GM12878 (cell line): ENCODE measurements at regions not wholly inside any gene's neighbourhood (a gene's known extent, or its start where the extent isn't known, plus 50 kb on each side); places are given as distances from the start of the nearest gene placed in this dataset.

Source experiments
- BRCA1 ChIP-seq: IDR thresholded peaks from 2 replicates; pipeline ENCODE4 v1.6.1; 2011; ENCODE audit warnings: low read depth, low read length, improper control_type of control experiment
- EZH2 ChIP-seq: IDR thresholded peaks from 2 replicates; pipeline ENCODE4 v1.6.1; 2012; ENCODE audit warnings: low read depth, mild to moderate bottlenecking, control low read depth, inconsistent platforms, low read length, borderline replicate concordance; ENCODE audit not compliant: control insufficient read depth
- JUNB ChIP-seq: IDR thresholded peaks from 2 replicates; pipeline ENCODE4 v1.6.1; 2016; ENCODE audit warnings: antibody characterized with exemption, mild to moderate bottlenecking
- JUND ChIP-seq: IDR thresholded peaks from 2 replicates; pipeline ENCODE4 v1.6.1; 2012; ENCODE audit warnings: low read depth, mild to moderate bottlenecking, low read length, improper control_type of control experiment, moderate library complexity
- RB1 ChIP-seq: fragments of 450-650 bp; formaldehyde crosslinking; IDR thresholded peaks from 2 replicates; pipeline ENCODE4 v1.6.1; 2017; ENCODE audit warnings: mild to moderate bottlenecking, borderline replicate concordance
- SRF ChIP-seq, 2 experiments: IDR thresholded peaks; 2 replicates each; pipeline ENCODE4 v1.6.1; 2011; ENCODE audit warnings: low read depth in 2 of 2, low read length in 2 of 2, mild to moderate bottlenecking in 1 of 2, moderate library complexity in 1 of 2
- STAT3 ChIP-seq: IDR thresholded peaks from 2 replicates; pipeline ENCODE4 v1.6.1; 2011; ENCODE audit warnings: low read depth, low read length, improper control_type of control experiment
- ZBTB4 ChIP-seq: fragments of 450-650 bp; formaldehyde crosslinking; IDR thresholded peaks from 2 replicates; pipeline ENCODE4 v1.4.0; 2022; ENCODE audit warnings: mild to moderate bottlenecking, moderate library complexity
- ZNF592 ChIP-seq: fragments of 450-650 bp; IDR thresholded peaks from 2 replicates; pipeline ENCODE4 v1.6.1; 2017; ENCODE audit warnings: mild to moderate bottlenecking, moderate library complexity

- TF ChIP-seq ZNF592 (no peak), JUND (no peak), STAT3 (no peak), JUNB (no peak), ZBTB4 (CRISPR knock-in tag) (no peak), BRCA1 (no peak), SRF (IDR thresholded peaks at IDR 0.05; ENCODE audit: low read depth in 2 of 2, low read length in 2 of 2) (no peak), RB1 (no peak), EZH2 (no peak)
Observed at GRCh38 chr13:73517766-73518165, 459.0 kb downstream of the KLF5 start (continued).
